Sciatic nerve (tissue), 2 donors: ENCODE measurements at regions not wholly inside any gene's neighbourhood (a gene's known extent, or its start where the extent isn't known, plus 50 kb on each side); places are given as distances from the start of the nearest gene placed in this dataset.

Experiments used
- ATAC-seq: fragments of 200-7000 bp; cut with Tn5 transposase; one replicate; pipeline ENCODE4 v1.9.1; 2020; ENCODE audit warnings: mild to moderate bottlenecking, moderate library complexity
- DNase-seq: peaks from one replicate; pipeline ENCODE4 v3.0.0-alpha.2; 2020; ENCODE audit warnings: low spot score
- intact Hi-C: fragments of 100-400 bp; cut with DNase I; formaldehyde crosslinking; loops from one replicate; pipeline ENCODE4 v1.14.2; 2022
- donor health status: DM: no; HTN: no; CAD: no.
- donor health status: DM: no; HTN: no; CAD: no.

GRCh38 chr5:155274484-155274883, 260.9 kb downstream of the KIF4B start:
- DNase-seq: no peak
- ATAC-seq: no peak
- intact Hi-C loops: no loop called here

GRCh38 chr5:155275222-155275621, 261.7 kb downstream of the KIF4B start:
- no peak for ATAC-seq
- intact Hi-C loops: no loop called here
- no peak for DNase-seq

- ATAC-seq (no peak), DNase-seq (no peak)
- intact Hi-C loops: no loop called here
Observed at GRCh38 chr5:155276231-155276630, 262.7 kb downstream of the KIF4B start.

- intact Hi-C loops: no loop called here
- DNase-seq (no peak), ATAC-seq (no peak)
Observed at GRCh38 chr5:155278532-155278931, 265.0 kb downstream of the KIF4B start.

- ATAC-seq (no peak), DNase-seq (no peak)
- intact Hi-C loops: no loop called here
Observed at GRCh38 chr5:155282503-155283107, 269.1 kb downstream of the KIF4B start.

- DNase-seq (no peak), ATAC-seq (no peak)
- intact Hi-C loops: no loop called here
Observed at GRCh38 chr5:155285706-155286105, 272.2 kb downstream of the KIF4B start.

GRCh38 chr5:155290937-155291336, 277.4 kb downstream of the KIF4B start:
- DNase-seq (no peak), ATAC-seq (no peak)
- intact Hi-C loops: no loop called here

- ATAC-seq (no peak), DNase-seq (no peak)
- intact Hi-C loops: no loop called here
Observed at GRCh38 chr5:155293605-155294178, 280.1 kb downstream of the KIF4B start.

- intact Hi-C loops: no loop called here
- no peak for ATAC-seq
- DNase-seq: no peak
Observed at GRCh38 chr5:155295111-155295510, 281.6 kb downstream of the KIF4B start.

- no peak for ATAC-seq
Observed at GRCh38 chr5:155299386-155300005, 285.9 kb downstream of the KIF4B start.

GRCh38 chr5:155303120-155303519, 289.6 kb downstream of the KIF4B start:
- ATAC-seq (peak; percentile 39), DNase-seq (no peak)
- intact Hi-C loops: no loop called here

More at GRCh38 chr5:155299386-155300005, 285.9 kb downstream of the KIF4B start:
- DNase-seq: no peak
- intact Hi-C loops: no loop called here

GRCh38 chr5:155307229-155307628, 293.7 kb downstream of the KIF4B start:
- no peak for ATAC-seq
- intact Hi-C loops: no loop called here
- no peak for DNase-seq

GRCh38 chr5:155308289-155308688, 294.7 kb downstream of the KIF4B start:
- DNase-seq (no peak), ATAC-seq (no peak)
- intact Hi-C loops: no loop called here

GRCh38 chr5:155309021-155309746, 295.6 kb downstream of the KIF4B start:
- intact Hi-C loops: no loop called here
- ATAC-seq (no peak), DNase-seq (no peak)

- no peak for ATAC-seq
- intact Hi-C loops: no loop called here
- no peak for DNase-seq
Observed at GRCh38 chr5:155311721-155312120, 298.2 kb downstream of the KIF4B start.

GRCh38 chr5:155313518-155313917, 300.0 kb downstream of the KIF4B start:
- ATAC-seq: no peak
- no peak for DNase-seq
- intact Hi-C loops: no loop called here

- no peak for DNase-seq
- no peak for ATAC-seq
- intact Hi-C loops: no loop called here
Observed at GRCh38 chr5:155316070-155316714, 302.6 kb downstream of the KIF4B start.

- DNase-seq: no peak
- ATAC-seq: no peak
- intact Hi-C loops: no loop called here
Observed at GRCh38 chr5:155332618-155333017, 319.1 kb downstream of the KIF4B start.

GRCh38 chr5:155342956-155343355, 329.4 kb downstream of the KIF4B start:
- DNase-seq: no peak
- intact Hi-C loops: no loop called here
- no peak for ATAC-seq

GRCh38 chr5:155343468-155343867, 329.9 kb downstream of the KIF4B start:
- intact Hi-C loops: no loop called here
- no peak for ATAC-seq
- DNase-seq: no peak
